AG20443 (cell line): ENCODE measurements at regions not wholly inside any gene's neighbourhood (a gene's known extent, or its start where the extent isn't known, plus 50 kb on each side); places are given as distances from the start of the nearest gene placed in this dataset.

Experiments
- DNase-seq: peaks from one replicate; pipeline ENCODE4 v3.0.0; 2012; ENCODE audit warnings: low spot score, mixed read lengths

GRCh38 chr6:100134703-100135102 lies 140.7 kb upstream of the MCHR2 start:
- peak; percentile 41 for DNase-seq

GRCh38 chr6:100134297-100134696 lies 140.3 kb upstream of the MCHR2 start:
- DNase-seq = no peak

- no peak for DNase-seq
Observed at GRCh38 chr6:100132005-100132404, 138.0 kb upstream of the MCHR2 start.

- no peak for DNase-seq
Observed at GRCh38 chr6:100130630-100131029, 136.6 kb upstream of the MCHR2 start.

- DNase-seq = no peak
Observed at GRCh38 chr6:100126790-100127484, 132.9 kb upstream of the MCHR2 start.

GRCh38 chr6:100121854-100122609 lies 128.0 kb upstream of the MCHR2 start:
- DNase-seq = peak; percentile 41

DNA sequence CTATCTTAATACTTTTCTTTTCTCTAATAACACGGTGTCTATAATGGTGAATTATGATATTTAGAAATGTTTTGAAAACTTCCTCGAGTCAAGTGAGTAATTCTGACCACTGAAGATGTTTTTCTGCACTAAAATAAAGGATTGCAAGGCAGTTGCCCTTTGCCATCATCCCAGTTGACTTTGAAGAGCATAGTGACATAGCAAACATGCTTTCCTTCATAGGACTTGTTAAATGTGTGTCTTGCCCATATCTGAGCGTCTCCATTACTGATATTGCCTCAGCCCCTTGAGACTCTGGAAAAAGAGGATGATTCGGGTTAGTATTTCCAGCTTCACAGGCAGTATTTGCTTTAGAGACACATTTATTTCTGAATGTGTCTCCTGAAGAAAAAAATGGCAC lies 125.2 kb upstream of the MCHR2 start:
- DNase-seq = no peak

- DNase-seq = no peak
Observed at GRCh38 chr6:100118301-100118700, 124.3 kb upstream of the MCHR2 start.

- no peak for DNase-seq
Observed at GRCh38 chr6:100117680-100118079, 123.7 kb upstream of the MCHR2 start.

GRCh38 chr6:100116411-100117194 lies 122.6 kb upstream of the MCHR2 start:
- DNase-seq = peak; percentile 64

DNA sequence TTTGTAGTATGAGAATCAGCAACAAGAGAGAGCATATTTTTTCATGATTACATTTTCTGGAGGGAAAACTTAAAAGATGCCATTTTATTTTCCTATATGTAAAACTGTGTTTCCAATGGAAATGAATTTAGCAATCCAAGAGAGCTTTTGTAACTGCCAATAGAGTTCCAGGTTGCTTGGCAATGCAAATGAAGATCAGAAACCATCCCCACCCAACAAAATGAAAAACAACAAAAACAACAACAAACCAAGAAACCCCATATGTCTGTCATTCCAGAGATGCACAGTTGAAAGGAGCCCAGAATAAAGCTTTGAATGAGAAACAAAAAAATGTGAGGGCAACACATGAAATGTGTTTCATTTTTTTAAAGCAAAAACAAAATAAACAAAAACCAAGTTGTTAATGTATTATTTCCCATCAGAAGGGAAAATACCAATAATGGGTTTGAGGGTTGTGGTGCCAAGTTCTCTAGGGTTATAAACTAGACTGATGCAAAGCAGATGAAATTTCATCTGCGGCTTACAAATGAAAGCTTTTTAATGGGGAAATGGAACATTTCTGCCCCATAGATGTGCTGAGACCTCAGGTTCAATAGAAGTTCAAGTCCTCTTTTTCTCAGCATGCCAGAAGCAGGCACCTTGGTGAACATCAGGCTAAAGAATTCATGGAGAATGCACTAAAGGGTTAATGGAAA lies 121.5 kb upstream of the MCHR2 start:
- no peak for DNase-seq

GRCh38 chr6:100112855-100113508 lies 119.0 kb upstream of the MCHR2 start:
- no peak for DNase-seq

DNA sequence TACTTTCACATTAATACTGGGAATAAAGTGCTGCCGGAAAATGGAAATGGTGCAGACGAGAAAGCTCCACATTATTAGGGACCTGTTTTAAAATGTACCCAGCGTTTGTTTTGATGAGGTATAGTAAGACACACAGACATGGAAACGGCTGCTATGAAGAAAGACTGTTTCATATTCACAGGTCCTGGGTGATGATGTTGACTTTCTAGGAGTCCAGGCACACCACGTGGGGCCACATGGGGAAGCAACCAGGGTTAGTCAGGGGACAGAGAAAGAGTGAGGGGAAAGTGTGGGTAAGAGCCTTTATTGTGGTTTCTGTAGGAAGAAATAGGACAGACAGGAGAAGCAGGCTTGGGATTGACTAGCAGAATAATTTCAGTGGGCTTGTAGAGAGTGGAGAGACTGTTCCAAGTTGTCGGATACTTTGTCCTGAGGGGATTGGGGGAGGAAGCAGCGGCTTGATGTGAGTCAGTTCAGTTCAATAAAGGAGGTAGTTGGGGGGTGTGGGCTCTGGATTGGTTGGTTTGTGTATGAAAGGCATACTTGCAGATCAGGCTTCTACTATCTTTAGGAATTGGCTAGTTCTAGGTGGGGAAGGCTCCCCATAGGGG lies 112.0 kb upstream of the MCHR2 start:
- no peak for DNase-seq

DNA sequence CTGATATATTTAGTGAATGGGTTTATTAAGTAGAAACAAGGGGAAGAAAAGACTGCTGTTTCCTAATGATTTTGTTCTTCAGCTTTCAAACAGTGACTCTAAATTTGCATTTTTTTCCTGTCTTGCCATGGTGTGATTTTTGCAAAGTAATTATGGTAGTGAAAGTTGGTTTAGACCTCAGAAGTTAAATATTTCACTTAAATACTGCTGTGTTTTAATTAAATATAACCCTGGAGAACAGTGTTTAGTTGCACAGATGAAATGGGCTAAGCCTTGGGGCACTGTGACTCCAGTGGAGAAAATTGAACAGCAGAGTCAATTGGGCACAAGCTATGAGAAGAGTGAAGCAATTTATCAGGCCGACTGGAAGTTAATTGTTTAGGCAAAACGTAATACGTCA lies 111.1 kb upstream of the MCHR2 start:
- no peak for DNase-seq

DNA sequence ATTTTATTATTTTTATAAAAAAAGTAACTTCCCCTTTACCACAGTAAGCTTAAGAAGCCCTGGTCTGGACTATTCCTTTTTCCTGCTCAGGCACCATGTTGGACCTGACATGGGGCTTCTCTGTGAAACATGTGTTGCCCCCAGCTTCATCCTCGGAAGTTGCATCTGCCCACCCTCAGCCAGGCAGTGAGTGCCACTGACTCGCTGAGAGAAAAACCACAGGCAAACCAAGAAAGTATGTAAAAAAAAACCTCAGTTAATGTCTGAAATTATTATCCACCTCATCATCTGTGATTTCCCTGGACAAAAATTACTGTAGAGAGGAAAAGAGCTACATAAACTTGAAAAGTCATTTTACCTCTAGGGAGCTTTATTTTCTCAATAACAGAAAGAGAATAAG lies 109.9 kb upstream of the MCHR2 start:
- DNase-seq = peak; percentile 14

- DNase-seq = no peak
Observed at GRCh38 chr6:100103194-100103593, 109.2 kb upstream of the MCHR2 start.

DNA sequence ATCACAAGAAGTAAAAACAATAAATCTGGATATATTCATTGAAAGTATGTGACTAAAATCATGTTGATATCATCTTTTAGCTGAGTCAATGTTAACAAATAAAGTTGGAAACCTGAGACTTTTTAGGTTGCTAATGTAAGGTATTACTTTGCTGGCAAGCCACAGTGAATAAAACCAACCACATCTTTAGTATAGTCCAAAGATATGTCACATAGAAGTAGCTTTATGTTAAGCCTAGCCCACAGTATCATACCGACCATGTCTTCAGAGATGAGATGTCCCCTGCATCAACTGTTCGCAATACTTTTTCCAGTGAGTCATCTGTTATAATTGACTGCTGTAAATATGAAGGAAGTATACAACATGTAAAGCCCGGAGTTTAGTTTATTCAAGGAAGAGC lies 107.6 kb upstream of the MCHR2 start:
- DNase-seq = no peak

- DNase-seq = no peak
Observed at GRCh38 chr6:100100776-100101175, 106.8 kb upstream of the MCHR2 start.

GRCh38 chr6:100099189-100100074 lies 105.4 kb upstream of the MCHR2 start:
- peak; percentile 21 for DNase-seq

- DNase-seq = no peak
Observed at GRCh38 chr6:100096936-100097335, 102.9 kb upstream of the MCHR2 start.
